Skin epidermis (tissue), 12 donors: ENCODE measurements at regions not wholly inside any gene's neighbourhood (a gene's known extent, or its start where the extent isn't known, plus 50 kb on each side); places are given as distances from the start of the nearest gene placed in this dataset.
A peak's percentile ranks its signal among the peaks of the same experiment; 100 is the strongest.

Source experiments
- H3K27ac ChIP-seq, 21 experiments: fragments of 200-600 bp; sonication (generic) in 11 of 21; one replicate each; pipeline ENCODE4 v1.5.0; 2020; ENCODE audit warnings: mild to moderate bottlenecking in 3 of 21, inconsistent platforms in 2 of 21, moderate library complexity in 2 of 21
- H3K4me3 ChIP-seq, 7 experiments: fragments of 200-600 bp; sonication (generic) in 2 of 7; one replicate each; pipeline ENCODE4 v1.5.0; 2020; ENCODE audit warnings: inconsistent platforms in 2 of 7, mild to moderate bottlenecking in 2 of 7, moderate library complexity in 1 of 7

DNA sequence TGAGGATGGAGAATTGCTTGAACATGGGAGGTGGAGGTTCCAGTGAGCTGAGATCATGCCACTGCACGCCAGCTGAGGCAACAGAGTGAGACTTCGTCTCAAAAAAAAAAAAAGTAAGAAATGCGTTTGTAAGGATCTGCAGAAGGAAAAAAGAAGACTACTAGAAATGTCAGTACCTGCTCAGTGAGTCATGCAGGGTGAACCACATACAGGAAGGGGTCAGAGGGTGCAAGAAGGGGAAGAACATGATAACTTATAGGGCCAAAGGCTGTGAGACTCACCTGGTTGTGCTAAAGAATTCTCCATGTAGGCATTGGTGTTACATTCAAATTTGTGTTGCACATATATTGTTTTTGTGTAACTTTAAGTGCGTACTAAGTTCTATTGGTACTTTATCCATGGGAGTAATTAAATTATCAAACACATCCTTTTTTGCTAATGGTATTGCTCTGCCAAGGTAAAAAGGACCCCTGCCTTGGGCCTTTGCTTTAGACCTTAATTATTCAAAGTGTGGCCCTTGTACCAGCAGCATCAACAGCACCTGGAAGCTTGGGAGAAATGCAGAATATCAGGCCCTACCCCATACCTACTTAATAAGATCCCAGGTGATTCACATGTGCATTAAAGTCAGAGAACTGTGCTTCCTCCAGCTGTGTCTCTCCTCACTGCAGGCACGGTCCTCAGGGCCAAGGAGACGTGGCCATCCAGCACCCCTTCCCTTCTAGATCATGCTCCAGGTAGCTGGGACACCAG, 96.4 kb upstream of the PPP2R5A start:
- H3K27ac ChIP-seq: no peak overlapping the region
- no peak overlapping the region for H3K4me3 ChIP-seq

DNA sequence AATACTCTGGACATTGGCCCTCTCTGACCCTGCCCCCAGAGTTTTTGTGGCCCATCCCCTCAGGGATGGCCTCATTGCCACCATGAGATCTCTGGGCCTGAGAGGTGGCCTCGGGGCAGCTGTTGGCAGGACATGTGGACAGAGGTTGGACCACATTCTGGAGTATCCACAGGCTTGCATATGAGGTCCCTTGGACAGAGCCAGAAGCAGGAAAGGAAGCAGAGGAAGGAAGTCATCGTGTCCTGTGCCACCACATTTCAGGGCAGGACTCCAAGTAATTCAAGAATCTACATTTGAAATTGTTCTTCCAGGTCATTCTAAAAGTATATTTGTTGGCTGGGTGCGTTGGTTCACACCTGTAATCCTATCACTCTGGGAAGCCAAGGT, 95.9 kb upstream of the PPP2R5A start:
- Histone ChIP-seq H3K4me3 (no peak overlapping the region), H3K27ac (no peak overlapping the region)

DNA sequence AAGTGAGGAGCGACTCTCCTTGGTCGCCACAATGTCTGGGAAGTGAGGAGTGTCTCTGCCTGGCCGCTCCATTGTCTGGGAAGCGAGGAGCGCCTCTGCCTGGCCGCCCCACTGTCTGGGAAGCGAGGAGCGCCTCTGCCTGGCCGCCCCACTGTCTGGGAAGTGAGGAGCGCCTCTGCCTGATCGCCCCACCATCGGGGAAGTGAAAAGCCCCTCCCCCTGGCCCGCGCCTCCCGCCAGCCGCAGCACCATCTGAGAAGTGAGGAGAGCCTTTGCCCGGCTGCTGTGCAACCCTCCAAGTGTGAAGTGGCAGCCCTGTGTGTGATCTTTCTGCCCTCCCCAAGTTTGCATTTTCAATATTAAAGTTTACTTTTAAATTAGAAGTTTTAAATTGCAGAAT, 95.0 kb upstream of the PPP2R5A start:
- H3K27ac ChIP-seq: no peak overlapping the region
- H3K4me3 ChIP-seq: no peak overlapping the region

DNA sequence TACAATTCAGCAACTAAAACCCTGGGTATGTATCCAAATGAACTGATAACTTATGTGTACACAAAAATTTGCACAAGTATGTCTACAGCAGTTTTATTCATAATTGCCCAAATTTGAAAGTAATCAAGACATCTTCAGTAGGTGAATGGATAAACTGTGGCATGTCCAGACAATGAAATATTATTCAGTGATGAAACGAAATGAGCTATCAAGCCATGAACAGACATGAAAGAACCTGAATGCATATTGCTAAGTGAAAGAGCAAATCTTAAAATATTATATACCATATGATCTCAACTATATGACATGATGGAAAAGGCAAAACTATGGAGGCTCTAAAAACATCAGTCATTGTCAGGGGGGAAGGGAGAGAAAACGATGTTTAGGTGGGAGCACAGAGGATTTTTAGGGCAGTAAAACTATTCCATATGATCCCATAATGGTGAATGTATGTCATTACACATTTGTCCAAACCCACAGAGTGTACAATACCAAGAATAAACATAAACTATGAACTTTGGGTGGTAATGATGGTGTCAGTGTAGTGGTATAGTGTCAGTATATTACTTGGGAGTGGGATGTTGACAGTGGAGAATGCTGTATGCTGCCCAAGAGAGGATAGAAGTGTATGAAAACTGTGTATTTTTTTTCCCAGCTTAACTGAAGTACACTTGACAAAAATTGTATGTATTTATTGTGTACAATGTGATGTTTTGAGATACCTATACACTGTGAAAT, 92.8 kb upstream of the PPP2R5A start:
- H3K27ac ChIP-seq: no peak overlapping the region
- no peak overlapping the region for H3K4me3 ChIP-seq

DNA sequence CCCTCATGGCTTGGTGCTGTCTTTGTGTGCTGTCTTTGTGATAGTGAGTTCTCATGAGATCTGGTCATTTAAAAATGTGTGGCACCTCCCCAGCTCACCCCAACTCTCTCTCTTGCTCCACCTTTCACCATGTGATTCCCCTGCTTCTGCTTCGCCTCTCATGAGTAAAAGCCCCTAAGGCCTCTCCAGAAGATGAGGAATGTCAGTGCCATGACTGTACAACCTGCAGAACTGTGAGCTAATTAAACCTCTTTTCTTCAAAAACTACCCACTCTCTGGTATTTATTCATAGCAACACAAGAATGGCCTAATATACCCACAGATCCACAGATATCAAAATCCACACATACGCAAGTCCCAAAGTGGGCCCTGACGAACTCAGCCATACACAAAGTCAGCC, 88.9 kb upstream of the PPP2R5A start:
- Histone ChIP-seq H3K4me3 (no peak overlapping the region), H3K27ac (no peak overlapping the region)

DNA sequence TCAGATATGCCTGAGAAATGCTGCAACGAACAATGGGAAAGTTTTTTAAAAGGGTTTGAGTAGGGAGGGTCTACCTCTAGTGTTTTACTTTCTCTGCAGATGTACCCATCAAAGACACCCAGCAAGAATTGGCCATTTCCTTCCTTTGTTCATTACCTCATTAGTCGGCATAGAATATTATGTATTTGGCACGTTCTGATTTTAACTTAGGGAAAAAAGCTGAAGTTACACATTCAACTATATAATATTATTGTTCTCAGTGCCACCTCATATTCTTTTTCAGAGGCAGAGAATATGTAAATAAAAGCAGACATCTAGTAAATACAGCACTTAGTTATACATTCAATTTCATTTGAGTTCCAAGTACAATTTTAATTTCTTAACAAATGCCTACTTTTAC, 83.7 kb upstream of the PPP2R5A start:
- Histone ChIP-seq H3K4me3 (no peak overlapping the region), H3K27ac (no peak overlapping the region)

DNA sequence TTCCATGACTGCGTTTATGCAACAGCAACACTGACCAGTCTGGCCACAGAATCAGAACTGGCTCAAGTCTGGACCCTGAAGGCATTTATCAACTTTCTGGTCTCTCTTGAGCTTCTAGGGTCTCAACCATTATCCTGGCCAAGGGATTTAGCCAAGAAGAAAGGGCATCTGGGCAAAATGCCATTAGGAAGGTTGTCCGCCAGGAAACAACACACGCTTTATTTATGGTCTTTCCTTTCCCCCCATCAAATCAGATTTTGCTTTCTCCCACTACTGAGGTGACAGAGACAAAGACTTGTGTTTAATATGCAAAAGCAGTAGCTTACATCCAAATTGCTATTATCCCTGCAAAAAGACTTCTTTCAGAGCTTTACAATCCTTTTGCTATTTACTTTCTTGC, 81.6 kb upstream of the PPP2R5A start:
- Histone ChIP-seq H3K4me3 (no peak overlapping the region), H3K27ac (no peak overlapping the region)

DNA sequence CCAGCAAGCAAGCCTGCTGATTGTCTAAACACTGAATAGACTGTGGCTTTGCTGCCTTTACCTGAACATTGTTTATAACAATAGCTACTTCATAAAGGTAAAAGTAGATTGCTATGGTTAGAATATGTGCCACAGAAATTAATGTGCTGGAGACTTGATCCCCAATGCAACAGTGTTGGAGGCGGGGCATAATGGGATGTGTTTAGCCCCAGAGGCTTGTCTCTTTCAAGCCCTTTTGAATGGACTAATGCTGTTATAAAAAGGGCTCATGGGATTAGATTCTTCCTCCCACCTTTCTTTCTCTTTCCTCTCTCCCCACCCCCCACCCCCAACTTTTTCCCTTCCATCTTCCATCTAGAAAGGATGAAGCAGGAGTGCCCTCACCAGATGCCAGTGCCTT, 80.2 kb upstream of the PPP2R5A start:
- no peak overlapping the region for H3K27ac ChIP-seq
- no peak overlapping the region for H3K4me3 ChIP-seq

DNA sequence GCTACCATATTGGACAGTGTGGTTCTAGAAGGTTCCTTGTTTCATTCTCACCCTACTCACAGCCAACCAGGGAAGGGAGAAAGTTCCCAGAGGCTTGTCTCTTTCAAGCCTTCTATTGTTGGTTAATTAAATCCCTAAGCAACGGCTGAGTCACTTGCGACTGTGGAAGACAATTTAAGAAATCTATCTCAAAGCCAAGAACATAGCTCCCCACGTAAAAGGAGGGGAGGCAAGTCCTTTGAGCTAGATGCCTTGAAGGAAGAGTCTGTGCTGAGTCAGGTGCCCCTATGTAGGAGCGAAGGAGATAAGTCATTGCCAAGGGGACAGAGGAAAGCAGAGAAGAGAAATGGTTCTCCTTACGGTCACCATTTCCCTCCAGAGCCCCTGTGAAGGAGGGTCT, 79.4 kb upstream of the PPP2R5A start:
- Histone ChIP-seq H3K27ac (no peak overlapping the region), H3K4me3 (no peak overlapping the region)

DNA sequence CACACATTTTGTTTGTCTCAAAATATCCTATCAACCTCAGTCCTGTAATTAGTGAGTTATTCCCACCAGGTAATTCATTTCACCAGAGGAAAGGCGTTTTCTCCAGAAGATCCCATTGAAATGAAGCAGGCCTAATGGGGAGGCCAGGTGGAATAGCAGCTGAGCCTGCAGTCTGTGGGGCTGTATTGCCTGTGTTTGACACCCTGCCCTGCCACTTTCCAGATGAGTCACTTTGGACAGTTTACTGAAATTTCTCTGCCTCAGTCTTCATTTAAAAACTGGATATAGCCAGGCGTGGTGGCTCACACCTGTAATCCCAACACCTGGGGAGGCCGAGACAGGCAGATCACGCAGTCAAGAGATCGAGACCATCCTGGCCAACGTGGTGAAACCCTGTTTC, 78.1 kb upstream of the PPP2R5A start:
- no peak overlapping the region for H3K27ac ChIP-seq
- H3K4me3 ChIP-seq: no peak overlapping the region

DNA sequence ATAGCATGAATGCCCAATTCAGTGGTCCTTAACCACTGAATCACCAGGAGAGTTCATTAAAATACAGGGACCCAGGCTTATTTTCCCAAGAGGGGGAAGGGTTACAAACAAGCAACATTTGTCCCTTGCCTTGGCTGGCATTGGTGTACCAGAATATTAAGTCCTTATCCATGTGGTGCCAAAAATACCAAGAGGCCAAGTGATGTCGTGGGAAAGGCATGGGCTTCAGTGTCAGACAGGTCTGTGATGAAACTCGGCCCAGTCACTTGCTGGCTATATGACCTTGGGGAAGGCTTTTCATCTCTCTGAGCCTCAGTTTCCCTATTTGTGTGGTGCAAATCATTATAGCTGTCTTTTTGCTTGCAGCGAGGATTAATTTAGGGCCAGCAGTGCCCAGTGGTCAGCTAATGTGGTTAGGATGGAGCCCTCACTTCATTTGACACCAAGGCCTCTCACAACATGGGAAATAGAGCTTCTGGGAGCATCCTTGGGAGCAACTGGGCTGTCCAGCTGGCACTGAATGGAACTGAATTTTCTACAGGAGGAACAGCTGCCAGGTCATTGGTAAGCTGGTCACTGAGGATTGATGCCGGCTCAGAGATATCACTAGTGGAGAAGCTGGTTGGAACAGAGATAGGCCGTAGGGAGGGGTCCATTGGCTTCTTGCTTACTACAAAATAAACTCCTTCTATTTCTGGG, 77.2 kb upstream of the PPP2R5A start:
- Histone ChIP-seq H3K27ac (no peak overlapping the region), H3K4me3 (no peak overlapping the region)

DNA sequence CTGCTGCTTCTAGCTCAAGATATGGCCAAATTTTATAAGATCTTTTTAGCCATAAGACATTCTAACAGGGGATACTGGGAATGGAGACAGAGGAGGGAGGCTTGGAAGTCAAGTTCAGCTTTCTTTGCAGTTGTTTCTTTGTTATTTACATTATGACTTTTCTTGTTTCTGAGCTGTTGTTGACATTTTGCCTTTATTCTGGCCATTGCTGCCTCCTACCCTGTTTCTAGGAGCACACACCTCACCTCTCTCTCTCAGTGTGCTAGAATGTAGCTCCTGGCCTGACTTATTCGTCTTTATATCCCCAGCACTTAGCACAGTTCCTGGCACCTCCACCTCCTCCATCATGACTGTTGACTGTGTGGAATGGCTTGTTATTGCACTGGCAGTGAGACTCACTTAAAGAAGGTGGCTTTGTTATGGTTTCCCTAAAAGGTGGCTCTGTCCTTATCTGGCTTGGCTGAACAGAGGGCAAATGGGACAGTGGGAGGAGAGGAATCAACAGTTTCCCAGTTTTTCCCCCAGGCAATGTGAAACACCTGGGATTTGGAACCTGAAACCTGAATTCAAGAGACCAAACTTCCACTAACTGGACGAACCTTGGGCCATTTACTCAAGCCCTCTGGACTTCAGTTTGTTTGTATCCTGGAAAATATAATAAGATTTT, 76.1 kb upstream of the PPP2R5A start:
- Histone ChIP-seq H3K27ac (no peak overlapping the region), H3K4me3 (no peak overlapping the region)

DNA sequence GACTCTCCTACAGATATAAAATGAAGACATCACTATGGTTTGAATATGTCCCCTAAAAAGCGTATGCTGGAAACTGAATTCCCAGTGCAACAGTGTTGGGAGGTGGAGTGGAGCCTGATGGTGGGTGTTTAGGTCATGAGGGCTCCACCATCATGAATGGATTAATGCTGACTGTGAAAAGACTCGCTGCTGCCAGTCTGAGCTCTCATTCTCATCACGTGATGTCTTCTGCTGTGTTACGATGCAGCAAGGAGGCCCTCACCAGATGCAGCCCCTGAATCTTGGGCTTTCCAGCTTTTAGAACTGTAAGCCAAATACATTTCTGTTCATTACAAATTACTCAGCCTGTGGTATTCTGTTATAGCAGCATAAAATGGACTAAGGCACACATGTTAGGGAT, 73.8 kb upstream of the PPP2R5A start:
- no peak overlapping the region for H3K4me3 ChIP-seq
- no peak overlapping the region for H3K27ac ChIP-seq

DNA sequence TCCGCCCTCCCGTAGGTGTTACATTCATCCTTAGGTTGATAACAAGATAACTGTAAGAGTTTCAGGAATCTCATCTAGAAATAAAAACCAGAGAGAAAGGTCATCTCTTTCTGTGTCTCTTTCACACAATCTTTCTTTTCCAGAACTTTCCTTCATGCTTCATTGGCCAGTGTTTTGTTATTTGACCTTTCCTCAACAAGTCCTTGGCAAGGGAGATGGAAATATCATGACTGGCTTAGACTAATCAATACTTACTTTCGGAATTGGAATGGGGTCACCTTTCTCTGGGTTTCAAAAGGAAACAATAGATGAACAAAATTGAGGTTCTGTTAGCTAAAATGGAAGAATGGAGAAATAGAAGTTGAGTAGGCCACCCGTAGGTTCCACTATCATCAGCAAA, 72.9 kb upstream of the PPP2R5A start:
- no peak overlapping the region for H3K4me3 ChIP-seq
- H3K27ac ChIP-seq: no peak overlapping the region

DNA sequence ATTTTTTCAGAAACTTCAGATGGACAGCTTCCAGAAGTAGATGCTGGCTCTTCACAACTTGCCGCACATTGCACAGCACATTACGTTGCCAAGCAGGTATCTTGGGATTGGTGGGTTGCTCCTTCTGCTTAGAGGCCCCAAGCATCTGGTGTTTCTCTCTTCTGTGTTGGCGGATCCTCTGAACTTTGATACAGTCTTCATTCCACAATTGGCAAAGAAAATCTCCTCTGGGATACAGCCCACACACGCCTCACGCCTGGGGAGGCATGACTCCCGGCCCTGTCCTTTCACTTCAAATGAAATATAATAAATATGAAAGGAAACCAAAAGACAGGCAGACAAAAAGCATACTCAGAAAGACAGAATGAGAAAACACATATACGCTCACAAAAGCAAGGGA, 72.3 kb upstream of the PPP2R5A start:
- Histone ChIP-seq H3K27ac (no peak overlapping the region), H3K4me3 (no peak overlapping the region)

DNA sequence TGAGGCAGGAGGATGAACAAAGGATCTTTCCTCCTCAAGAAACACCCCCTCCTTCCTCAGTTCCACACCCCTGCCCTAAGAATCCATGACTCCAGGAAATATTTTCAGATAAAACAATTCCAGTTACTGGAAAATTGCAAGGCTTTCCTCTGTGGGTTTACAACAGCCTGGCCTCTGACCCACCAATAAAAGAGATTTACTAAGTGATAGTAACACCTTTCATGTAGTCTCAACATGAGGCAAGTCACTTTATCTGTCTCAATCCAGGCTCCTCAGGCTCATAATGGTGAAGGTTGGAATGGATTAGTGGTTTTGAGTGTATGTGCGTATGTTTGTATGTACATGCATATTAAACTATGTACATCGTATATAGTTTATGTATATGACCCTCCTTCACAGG, 71.4 kb upstream of the PPP2R5A start:
- H3K4me3 ChIP-seq: no peak overlapping the region
- peak overlapping the region in 1 of 21 experiments; percentile 16 for H3K27ac ChIP-seq

DNA sequence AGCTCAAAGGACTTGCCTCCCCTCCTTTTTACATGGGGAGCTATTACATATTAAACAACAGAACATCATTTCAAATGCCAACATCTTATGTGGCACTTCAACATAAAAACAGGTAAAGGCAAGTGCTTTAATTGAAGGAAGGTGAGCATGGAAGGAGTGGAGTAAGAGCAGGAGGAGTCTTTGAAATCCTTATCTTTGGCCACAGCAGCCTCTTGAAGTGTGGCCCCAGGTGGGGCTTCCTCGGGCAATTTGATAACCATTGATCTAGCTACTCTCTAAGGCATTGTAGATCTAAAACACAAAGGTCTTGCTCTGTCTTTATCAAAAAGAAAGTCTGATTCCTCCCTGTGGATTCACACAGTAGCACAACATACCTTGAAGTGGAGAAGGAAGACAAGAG, 70.9 kb upstream of the PPP2R5A start:
- Histone ChIP-seq H3K27ac (peak overlapping the region in 1 of 21 experiments; percentile 16), H3K4me3 (no peak overlapping the region)

DNA sequence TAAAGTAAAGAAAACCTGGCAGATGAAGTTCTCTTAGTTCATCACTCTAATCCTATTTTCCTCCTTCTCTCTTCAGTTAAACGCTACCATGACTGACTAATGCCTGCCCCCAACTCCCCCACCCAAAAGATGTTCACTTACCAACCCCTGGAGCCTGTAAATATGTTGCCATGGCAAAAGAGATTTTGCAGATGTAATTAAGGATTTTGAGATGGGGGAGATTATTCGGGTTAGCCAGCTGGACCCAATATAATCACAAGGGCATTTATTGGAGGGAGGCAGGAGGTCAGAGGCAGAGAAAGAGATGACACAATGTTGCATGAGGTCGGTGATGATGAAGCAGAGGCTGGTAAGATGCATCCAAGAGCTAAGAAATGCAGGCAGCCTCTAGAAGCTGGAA, 69.3 kb upstream of the PPP2R5A start:
- H3K4me3 ChIP-seq: no peak overlapping the region
- no peak overlapping the region for H3K27ac ChIP-seq

DNA sequence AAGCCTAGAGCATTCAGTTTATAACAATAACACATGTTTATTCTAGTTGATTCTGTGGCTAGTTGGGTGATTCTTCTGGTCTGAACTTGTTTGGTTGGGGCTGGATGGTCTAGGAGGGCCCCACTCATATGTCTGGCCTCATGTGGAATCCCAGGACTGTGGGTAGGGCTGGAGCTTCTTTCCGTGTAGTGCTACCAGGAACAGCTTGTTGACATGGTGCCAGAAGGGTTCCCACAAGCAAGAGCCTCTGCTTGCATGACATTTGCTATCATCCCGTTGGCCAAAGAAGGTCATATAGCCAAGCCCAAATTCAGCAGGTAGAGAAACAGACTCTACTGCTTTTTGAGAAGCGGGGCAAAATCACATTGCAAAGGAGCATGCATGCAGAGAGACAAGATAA, 67.6 kb upstream of the PPP2R5A start:
- no peak overlapping the region for H3K4me3 ChIP-seq
- H3K27ac ChIP-seq: no peak overlapping the region

DNA sequence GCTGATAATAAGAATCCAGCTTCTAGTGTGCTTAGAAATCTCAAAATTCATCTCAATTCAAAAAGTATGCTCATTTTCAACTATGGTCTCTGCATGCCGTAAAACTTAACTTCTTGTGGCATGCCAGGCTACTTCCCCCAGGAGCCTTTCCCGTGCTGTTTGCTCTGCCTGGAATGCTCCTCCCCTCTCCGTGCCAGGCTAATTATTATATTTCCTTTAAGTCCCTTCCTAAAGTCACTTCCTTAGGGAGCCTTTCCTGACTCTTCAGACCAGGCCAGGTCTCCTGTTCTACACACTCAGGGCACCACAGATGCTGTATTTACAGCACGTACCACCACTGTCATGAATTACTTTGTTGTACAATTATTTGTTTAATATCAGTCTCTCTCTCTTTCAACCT, 67.1 kb upstream of the PPP2R5A start:
- peak overlapping the region in 2 of 21 experiments; percentile 39 to 54 for H3K27ac ChIP-seq
- no peak overlapping the region for H3K4me3 ChIP-seq

DNA sequence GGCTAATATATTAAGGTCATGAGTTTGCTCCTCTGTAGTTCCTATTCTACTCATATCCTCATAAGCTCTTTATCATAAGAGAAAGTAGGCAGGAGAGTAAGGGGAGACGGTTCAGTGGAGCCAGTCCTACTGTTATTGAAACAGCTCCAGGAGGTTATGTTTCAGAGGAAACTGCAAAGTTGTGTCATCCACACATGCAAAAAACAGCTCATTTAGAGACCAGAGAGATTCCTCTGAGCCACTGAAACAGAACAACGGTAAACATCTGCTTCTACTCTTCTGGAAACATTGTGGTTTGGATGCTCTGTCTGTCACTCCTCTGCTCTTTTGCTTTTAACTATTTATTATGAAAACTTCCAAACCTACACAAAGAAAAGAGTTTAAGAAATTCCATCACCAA, 66.3 kb upstream of the PPP2R5A start:
- Histone ChIP-seq H3K27ac (peak overlapping the region in 4 of 21 experiments; percentile 15 to 54 (median 32)), H3K4me3 (no peak overlapping the region)
